NCI-H226 (cell line): ENCODE measurements at regions not wholly inside any gene's neighbourhood (a gene's known extent, or its start where the extent isn't known, plus 50 kb on each side); places are given as distances from the start of the nearest gene placed in this dataset.
"Not testable (repeated sequence)": the region's sequence is repeated elsewhere in the genome, so short reads cannot be mapped to it uniquely, and the experiment has no call there.

Source experiments
- DNase-seq: peaks from one replicate; pipeline ENCODE4 v3.0.0-alpha.2; 2015

DNA sequence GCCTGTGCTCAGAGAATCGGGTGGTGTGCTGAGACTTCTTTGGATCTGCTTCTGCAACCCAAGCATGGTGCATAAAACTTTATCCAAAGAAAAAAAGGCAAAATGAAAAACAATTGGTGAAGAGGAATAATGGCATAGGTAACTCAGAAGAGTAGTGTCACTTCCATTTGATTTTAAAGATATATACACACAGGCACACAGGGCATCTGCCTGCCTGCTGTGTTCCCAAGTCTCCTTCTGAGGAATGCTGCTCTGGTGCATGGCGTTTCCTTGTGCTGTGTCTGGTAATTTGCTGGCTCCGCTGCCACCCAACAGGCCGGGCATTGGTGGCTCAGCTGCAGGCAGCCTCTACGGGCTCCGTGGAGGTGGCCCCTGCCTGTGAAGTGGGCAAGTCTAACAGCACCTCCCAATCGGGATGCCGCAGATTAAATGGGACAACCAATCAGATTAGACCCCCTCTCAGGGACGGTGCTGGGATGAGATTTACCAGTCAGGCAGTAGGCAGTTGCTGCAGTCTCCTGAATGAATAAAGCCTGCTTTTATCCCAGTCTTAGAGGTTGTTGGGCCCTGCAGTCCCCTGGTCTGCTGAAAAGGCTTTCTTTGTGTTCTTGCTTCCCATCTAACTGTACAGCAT, 253.7 kb upstream of the RASGRP1 start:
- no peak for DNase-seq

- no peak for DNase-seq
Observed at GRCh38 chr15:38819387-38819950, 254.9 kb upstream of the RASGRP1 start.

GRCh38 chr15:38823263-38823662, 258.6 kb upstream of the RASGRP1 start:
- no peak for DNase-seq

- DNase-seq: no peak
Observed at GRCh38 chr15:38824719-38825118, 260.1 kb upstream of the RASGRP1 start.

DNA sequence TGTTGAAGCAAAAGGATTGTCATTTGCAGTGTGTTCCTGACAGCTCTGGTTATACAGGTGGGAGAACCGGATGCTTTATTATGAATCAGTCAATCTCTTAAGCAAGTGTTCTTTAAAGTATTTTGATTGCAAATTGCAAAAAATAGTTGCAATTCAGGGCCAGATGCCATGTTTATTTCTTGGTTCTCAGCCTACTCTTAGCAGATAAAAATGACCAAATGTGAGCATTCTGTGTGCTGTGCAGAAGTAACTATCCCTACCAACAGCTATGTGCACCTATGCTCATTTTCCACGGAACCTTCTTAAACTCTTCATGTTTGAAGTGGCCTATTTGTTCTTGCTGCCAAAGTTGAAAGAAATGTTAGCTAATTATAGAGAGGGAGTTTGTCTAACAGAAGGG, 262.3 kb upstream of the RASGRP1 start:
- DNase-seq: no peak

DNA sequence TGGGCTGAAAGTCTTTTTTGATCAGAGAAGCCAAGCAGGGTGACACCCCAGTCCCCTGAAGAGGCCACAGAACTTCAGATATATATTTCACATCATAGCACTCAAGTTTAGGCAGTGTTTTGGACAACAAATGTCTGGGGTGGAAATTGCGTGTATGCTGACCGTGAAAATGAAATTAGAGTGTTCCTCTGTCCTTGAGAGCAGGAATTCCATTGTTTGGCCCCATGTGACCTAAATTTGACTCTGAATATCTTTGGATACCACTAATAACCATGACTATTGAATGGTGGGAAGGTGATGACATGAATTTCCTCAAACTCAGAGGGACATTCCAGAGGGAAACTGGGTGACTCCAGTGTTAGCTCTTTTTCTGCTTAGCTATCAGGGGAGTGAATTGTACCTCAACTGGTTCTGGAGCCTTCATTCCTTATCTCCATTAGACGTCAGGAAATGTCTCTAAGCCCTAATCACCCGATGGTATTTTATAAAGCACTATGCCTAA, 263.5 kb upstream of the RASGRP1 start:
- peak; percentile 8 for DNase-seq

GRCh38 chr15:38829086-38829485, 264.5 kb upstream of the RASGRP1 start:
- DNase-seq: no peak

DNA sequence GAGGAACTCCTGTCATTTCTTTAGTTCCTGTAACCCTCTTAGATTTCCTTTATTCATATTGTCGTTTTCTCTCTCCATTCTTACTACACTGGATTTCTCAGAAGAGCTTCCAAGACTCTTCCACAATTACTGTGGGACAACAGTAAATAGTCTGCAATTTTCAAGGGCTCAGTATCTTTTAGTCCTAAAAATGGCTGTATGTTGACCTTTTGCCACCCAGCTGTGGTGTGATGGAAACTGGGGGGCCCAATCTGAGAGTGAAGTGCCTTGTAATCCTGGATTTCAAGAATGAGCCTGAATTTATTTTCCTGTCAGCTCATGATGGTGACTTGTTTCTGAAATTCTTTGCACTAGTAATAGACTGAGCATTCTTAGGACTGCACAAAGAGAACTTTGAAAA, 277.6 kb upstream of the RASGRP1 start:
- no peak for DNase-seq

DNA sequence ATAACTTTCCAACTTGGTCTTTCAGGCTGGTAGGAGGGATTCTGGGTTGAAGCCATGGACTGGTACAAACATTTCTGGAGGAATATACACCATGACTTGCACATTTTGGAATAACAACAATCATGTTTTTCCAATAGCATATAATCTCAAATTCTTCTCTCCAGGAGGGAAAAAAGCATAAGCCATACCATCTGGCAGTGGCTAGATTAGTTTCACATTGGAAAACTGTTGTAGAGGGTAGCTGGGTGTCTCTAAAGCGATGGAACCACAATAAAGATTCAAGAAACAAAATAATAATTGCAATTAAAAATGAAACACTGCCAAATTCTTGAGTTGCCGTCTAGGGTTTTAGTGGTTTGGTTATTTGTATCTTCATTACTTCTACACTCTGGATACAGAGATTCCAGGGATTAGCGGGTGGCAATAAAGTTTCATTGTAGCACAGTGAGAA, 278.5 kb upstream of the RASGRP1 start:
- no peak for DNase-seq

DNA sequence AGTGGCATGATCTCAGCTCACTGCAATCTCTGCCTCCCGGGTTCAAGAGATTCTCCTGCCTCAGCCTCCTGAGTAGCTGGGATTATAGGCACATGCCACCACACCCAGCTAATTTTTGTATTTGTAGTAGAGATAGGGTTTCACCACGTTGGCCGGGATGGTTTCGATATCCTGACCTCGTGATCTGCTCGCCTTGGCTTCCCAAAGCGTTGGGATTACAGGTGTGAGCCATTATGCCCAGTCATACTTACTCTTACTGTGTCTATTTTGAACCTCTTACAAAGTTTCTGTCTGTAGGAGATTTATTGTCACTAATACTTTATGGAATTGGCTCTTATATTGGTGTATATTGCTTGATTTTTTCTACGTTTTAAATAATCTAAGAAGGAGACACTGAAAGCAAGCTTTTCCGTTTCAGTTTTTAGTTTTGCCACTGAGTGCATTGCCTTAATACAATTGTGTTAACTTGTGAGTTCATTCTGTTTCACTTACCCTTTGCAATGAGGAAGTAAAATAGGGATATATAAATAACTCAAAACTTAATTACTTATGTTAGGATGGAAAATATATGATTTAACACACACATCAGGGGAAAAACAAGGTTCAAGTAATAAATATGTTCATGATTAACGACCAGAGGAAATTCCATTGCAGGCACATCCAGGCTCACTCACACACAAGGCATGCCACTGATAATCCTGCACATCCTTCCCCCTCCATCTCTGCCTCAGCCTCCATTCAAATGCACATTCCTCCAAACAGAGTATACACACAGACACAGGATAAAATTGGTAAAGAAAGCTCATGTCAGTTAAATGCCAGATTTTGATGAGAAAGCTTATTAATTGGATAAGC, 279.3 kb upstream of the RASGRP1 start:
- DNase-seq: peak; percentile 67

DNA sequence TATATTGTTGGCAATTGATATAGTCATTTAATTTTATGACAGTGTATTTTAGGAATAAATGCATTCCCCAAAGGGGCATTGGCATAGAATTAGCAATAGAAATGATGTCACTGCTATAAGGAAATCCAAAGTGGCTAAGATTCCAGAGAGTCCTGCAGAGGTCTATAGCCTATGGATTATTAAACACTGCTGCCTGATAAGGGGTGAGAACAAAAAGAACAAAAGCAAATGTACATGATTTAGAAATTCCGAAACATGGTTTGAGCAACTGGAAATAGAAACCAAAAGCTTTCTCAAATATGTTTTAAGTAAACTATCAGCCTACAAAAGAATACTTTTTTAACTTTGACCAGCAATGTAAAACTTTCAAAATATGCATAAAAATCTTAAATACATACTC, 280.1 kb upstream of the RASGRP1 start:
- no peak for DNase-seq

DNA sequence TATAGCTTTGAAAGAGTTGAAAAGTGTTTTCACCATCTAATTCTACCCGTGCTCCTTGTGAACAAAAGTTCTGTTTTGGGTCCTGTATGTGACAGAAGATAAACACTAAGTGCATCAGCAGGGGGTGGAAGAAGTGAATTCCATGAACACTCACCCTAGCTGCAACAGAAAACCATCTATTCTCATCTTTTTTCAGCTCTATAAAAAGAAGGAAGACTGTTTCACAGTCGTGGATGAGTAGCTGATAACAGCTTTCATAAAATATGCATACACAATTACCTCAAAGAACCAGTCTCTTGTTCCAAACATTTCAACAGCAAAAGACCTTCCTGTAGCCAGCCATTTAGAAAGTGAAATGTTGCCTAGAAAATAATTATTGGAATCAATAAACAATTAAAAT, 281.7 kb upstream of the RASGRP1 start:
- DNase-seq: no peak

- no peak for DNase-seq
Observed at GRCh38 chr15:38847666-38848065, 283.1 kb upstream of the RASGRP1 start.

GRCh38 chr15:38849046-38849445, 284.4 kb upstream of the RASGRP1 start:
- DNase-seq: no peak

DNA sequence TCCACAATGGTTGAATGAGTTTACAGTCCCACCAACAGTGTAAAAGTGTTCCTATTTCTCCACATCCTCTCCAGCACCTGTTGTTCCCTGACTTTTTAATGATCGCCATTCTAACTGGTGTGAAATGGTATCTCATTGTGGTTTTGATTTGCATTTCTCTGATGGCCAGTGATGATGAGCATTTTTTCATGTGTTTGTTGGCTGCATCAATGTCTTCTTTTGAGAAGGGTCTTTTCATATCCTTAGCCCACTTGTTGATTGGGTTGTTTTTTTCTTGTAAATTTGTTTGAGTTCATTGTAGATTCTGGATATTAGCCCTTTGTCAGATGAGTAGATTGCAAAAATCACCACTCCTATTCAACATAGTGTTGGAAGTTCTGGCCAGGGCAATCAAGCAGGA, 287.6 kb upstream of the RASGRP1 start:
- not testable (repeated sequence) for DNase-seq

GRCh38 chr15:38853608-38854007, 289.0 kb upstream of the RASGRP1 start:
- peak; percentile 18 for DNase-seq

DNA sequence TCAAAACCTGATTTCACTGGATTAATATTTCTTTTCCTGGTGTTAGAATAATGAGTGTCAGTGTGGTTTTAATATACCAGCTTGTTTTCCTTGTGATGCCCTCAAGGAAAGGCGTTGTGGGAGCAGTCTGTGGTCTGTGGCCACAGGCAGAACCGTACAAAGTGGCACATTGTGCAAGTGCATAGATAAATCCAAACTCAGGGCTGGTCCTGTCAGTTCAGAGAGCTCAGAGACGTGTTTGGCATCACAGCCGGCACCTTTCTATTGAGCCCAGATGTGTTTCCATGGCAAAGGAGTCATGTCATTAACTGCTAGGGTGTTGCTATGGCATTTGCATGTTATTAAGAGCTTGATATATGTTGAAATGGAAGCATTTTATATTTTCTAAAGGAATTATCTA, 289.9 kb upstream of the RASGRP1 start:
- DNase-seq: no peak

- no peak for DNase-seq
Observed at GRCh38 chr15:38857814-38858213, 293.2 kb upstream of the RASGRP1 start.

DNA sequence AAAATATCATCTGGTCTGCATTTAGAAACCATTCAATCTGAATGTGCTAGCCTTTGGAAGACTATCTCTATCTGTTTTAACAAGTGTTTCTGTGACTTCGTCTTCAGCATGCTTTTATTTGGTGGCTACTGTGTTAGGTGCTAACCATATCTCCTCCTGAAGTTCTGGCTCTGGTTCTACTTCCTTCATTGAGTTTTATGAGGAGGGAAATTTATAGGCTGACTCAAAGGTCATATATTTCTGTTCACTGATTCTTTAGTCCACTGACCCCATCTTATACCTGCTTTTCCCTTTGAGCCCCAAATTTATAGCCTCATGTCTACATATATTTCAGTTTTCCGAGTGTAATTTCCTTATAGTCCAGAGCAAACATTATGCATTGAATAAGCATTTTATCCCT, 295.0 kb upstream of the RASGRP1 start:
- no peak for DNase-seq

DNA sequence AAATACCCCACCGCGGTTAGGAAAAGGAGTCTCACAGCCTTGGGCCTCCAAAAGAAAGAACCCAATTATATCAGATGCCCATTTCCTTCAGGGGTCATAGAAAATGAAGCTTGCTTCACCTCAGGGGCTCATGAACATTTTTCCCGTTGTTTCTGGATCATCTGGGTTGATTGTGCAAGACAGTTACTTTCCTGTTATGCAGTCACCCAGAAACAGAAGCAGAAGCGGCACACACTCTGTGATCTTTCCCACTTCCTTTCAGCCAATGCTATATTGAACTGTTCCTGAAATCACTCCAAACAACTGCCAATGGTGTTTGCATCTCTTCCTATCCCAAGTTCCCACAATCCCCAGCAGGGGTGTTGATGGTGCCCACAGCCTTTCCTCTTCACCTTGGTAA, 295.6 kb upstream of the RASGRP1 start:
- no peak for DNase-seq

GRCh38 chr15:38860674-38861073, 296.1 kb upstream of the RASGRP1 start:
- DNase-seq: no peak

- no peak for DNase-seq
Observed at GRCh38 chr15:38861108-38861507, 296.5 kb upstream of the RASGRP1 start.

DNA sequence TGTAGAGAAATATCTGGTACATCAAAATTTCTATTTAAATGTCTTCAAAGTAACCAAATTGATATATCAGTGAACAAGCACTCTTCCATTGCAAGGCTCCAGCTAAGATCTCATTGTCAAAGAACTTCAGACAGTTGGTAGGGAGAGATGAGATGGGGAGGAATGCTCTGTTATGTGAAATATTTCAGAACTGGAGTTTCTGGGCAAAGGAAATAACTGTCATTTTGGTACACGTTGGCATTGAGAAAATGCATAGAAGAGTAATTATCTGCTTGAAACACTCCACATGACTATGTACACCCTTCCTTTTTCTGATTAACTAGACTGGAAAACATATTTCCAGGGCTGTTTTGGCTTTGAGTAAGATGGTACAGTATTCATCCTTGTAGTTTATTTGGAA, 297.5 kb upstream of the RASGRP1 start:
- DNase-seq: no peak

DNA sequence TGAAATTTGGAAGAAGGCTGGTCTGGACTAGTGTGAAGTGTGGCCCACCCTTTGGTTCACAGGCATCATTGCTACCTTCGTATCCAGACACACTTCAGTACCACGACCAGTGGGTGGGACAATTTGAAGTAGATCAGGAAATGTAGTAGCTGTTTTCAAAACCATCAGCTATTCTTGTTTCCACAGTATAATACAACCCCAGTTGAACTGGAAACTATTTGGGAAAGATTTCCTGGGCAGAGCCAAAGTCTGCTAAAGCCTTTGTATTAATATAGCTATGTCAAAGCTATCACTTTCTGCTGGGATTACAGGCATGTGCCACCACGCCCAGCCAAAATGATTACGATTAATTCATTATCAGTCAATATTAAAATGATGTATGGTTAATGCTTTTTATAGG, 298.8 kb upstream of the RASGRP1 start:
- no peak for DNase-seq
